ENCODE measurements at regions not wholly inside any gene's neighbourhood (a gene's known extent, or its start where the extent isn't known, plus 50 kb on each side); places are given as distances from the start of the nearest gene placed in this dataset.

DNA sequence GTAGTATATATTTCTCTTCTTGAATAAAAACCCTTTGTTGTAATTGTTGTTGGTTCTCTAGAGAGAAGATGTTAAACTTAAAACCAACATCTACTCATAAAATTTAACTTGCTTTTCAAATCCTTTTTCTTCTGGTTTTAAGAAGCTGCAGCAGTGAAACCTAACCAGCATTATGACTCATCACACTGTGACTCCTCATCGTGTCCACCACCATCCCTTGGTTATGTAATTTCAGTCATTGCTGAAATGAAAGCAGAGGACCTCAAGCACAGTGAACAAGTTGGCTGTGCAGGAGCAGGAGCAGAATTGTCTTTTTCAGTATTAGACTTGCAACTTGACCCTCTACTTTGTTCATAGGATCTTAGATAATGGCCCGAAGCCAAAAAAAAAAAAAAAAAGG lies 64.9 kb upstream of the HTR2A start:
- no peaks in the 10 kb centered on the region for H3K36me3 ChIP-seq
- 40 to 41% methylated on average over 2 of the region's 2 CpGs for WGBS, 2 donors
- H3K4me3 ChIP-seq: no peak overlapping the region
- intact Hi-C loops (cut with DNase I): no loop called here
- no peaks in the 10 kb centered on the region for H3K27me3 ChIP-seq
- H3K4me1 ChIP-seq: no peaks in the 10 kb centered on the region
- DNase-seq: no peak
- H3K9me3 ChIP-seq: no peaks in the 10 kb centered on the region
- no peak for TF ChIP-seq POLR2A (IDR thresholded peaks at IDR 0.05)
- TF ChIP-seq, protein P1, sequence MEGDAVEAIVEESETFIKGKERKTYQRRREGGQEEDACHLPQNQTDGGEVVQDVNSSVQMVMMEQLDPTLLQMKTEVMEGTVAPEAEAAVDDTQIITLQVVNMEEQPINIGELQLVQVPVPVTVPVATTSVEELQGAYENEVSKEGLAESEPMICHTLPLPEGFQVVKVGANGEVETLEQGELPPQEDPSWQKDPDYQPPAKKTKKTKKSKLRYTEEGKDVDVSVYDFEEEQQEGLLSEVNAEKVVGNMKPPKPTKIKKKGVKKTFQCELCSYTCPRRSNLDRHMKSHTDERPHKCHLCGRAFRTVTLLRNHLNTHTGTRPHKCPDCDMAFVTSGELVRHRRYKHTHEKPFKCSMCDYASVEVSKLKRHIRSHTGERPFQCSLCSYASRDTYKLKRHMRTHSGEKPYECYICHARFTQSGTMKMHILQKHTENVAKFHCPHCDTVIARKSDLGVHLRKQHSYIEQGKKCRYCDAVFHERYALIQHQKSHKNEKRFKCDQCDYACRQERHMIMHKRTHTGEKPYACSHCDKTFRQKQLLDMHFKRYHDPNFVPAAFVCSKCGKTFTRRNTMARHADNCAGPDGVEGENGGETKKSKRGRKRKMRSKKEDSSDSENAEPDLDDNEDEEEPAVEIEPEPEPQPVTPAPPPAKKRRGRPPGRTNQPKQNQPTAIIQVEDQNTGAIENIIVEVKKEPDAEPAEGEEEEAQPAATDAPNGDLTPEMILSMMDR (IDR thresholded peaks at IDR 0.05): no peak
- H3K27ac ChIP-seq: no peak overlapping the region

DNA sequence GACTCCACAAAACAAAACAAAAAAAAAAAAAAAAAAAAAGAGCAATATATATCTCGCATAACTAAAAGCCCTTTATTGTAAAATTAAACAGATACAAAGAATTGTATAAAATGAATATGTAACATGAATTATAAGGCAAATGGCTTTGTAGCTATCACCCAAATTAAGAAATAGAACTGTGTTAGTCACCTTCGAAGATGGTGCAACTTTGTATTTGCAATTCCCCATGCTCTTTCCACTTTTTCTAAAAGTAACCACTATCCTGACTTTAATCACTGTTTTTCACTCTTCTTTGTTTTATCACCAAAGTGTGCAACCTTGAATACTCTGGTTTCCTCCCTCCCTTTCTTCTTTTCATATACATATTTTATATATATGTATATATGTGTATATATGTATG lies 57.1 kb upstream of the HTR2A start:
- WGBS, 2 donors: 83 to 85% methylated on average over 2 of the region's 2 CpGs
- no peaks in the 10 kb centered on the region for H3K36me3 ChIP-seq
- no peak for DNase-seq
- no peaks in the 10 kb centered on the region for H3K27me3 ChIP-seq
- no peak overlapping the region for H3K4me3 ChIP-seq
- H3K4me1 ChIP-seq: no peaks in the 10 kb centered on the region
- no peak overlapping the region for H3K27ac ChIP-seq
- TF ChIP-seq POLR2A (IDR thresholded peaks at IDR 0.05): no peak
- TF ChIP-seq, protein P1 (IDR thresholded peaks at IDR 0.05): no peak
- intact Hi-C loops (cut with DNase I): no loop called here
- H3K9me3 ChIP-seq: no peaks in the 10 kb centered on the region

DNA sequence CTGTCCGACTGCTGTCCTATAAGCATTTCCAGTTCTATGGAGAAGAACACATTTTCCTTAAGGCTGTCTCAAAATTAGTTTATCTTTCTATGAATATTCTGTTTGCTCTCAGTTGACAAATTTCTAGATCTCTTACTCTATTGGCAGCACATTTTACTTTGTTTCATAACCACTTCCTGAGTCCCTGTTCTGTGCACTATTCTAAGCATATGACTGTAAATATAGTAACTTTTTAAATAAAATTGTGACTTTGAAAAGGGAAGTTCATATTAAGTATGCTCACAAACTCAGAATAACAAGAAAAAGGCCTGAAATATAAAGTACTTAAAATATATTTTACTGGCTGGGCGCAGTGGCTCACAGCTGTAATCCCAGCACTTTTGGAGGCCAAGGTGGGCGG lies 56.5 kb upstream of the HTR2A start:
- TF ChIP-seq, protein P1 (IDR thresholded peaks at IDR 0.05): no peak
- no peak for TF ChIP-seq POLR2A (IDR thresholded peaks at IDR 0.05)

DNA sequence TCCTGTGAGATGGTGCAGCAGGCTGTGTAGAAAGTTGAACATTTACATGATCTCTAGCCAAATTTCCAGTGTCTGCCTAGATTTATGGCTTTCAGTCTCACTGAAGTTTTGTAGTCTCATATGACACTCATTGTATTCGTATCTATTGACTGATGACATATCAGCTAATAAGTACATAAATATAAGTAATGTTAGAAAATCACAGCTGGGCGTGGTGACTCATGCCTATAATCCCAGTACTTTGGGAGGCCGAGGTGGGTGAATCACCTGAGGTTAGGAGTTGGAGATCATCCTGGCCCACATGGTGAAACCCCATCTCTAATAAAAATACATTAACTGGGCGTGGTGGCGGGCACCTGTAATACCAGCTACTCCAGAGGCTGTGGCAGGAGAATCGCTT lies 54.7 kb upstream of the HTR2A start:
- 30 to 49% methylated on average over 4 to 6 of the region's 6 CpGs for WGBS, 2 donors
- no peaks in the 10 kb centered on the region for H3K27me3 ChIP-seq

More for the DNA sequence above, 56.5 kb upstream of the HTR2A start:
- H3K27me3 ChIP-seq: no peaks in the 10 kb centered on the region
- H3K4me1 ChIP-seq: no peaks in the 10 kb centered on the region
- H3K27ac ChIP-seq: no peak overlapping the region
- intact Hi-C loops (cut with DNase I): no loop called here
- no peaks in the 10 kb centered on the region for H3K36me3 ChIP-seq
- H3K4me3 ChIP-seq: no peak overlapping the region
- H3K9me3 ChIP-seq: no peaks in the 10 kb centered on the region
- no peak for DNase-seq
- WGBS, 2 donors: 80 to 82% methylated on average over 3 of the region's 3 CpGs

DNA sequence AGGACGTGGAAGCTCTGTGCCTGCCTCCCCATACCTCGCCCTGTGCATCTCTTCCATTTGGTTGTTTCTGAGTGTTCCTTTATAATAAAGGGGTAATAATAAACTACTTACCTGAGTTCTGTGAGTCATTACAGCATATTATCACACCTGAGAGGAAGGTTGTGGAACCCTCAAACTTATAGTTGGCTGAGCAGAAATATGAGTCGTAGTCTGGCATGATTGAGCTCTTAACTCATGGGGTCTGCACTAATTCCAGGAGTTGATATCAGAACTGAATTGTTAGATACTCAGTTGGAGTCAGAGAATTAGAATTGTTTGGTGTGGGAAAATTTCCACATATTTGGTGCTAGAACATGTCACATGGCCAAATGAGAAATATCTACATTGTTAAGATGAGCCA lies 52.4 kb upstream of the HTR2A start:
- Histone ChIP-seq H3K27ac (no peak overlapping the region), H3K36me3 (no peaks in the 10 kb centered on the region), H3K9me3 (no peaks in the 10 kb centered on the region), H3K4me3 (no peak overlapping the region), H3K4me1 (no peaks in the 10 kb centered on the region), H3K27me3 (no peaks in the 10 kb centered on the region)
- no peak for DNase-seq
- 77 to 82% methylated on average over 3 of the region's 3 CpGs for WGBS, 2 donors
- TF ChIP-seq, protein P1 (IDR thresholded peaks at IDR 0.05): no peak
- TF ChIP-seq POLR2A (IDR thresholded peaks at IDR 0.05): no peak
- intact Hi-C loops (cut with DNase I): no loop called here

More for the DNA sequence above, 54.7 kb upstream of the HTR2A start:
- no peak for TF ChIP-seq POLR2A (IDR thresholded peaks at IDR 0.05)
- TF ChIP-seq, protein P1 (IDR thresholded peaks at IDR 0.05): no peak
- Histone ChIP-seq H3K27ac (no peak overlapping the region), H3K4me1 (no peaks in the 10 kb centered on the region), H3K36me3 (no peaks in the 10 kb centered on the region), H3K4me3 (no peak overlapping the region), H3K9me3 (no peaks in the 10 kb centered on the region)
- no peak for DNase-seq
- intact Hi-C loops (cut with DNase I): no loop called here
